C4-2B (cell line): ENCODE measurements at regions not wholly inside any gene's neighbourhood (a gene's known extent, or its start where the extent isn't known, plus 50 kb on each side); places are given as distances from the start of the nearest gene placed in this dataset.
"Not testable (repeated sequence)": the region's sequence is repeated elsewhere in the genome, so short reads cannot be mapped to it uniquely, and the experiment has no call there.

Experiments used
- H3K27ac ChIP-seq: fragments of 450-650 bp; 2 replicates; pipeline ENCODE4 v1.5.1; 2017
- ZFX ChIP-seq: fragments of 450-650 bp; IDR thresholded peaks from 2 replicates; pipeline ENCODE4 v1.6.1; 2017
- TF ChIP-seq, protein P1 (sequence below): fragments of 450-650 bp; conservative IDR thresholded peaks from 2 replicates; pipeline ENCODE4 v1.5.1; 2017; ENCODE audit warnings: mild to moderate bottlenecking

GRCh38 chr2:195337597-195337996, 319.4 kb upstream of the SLC39A10 start:
- H3K27ac ChIP-seq = no peak overlapping the region
- TF ChIP-seq ZFX = no peak
- TF ChIP-seq, protein P1, sequence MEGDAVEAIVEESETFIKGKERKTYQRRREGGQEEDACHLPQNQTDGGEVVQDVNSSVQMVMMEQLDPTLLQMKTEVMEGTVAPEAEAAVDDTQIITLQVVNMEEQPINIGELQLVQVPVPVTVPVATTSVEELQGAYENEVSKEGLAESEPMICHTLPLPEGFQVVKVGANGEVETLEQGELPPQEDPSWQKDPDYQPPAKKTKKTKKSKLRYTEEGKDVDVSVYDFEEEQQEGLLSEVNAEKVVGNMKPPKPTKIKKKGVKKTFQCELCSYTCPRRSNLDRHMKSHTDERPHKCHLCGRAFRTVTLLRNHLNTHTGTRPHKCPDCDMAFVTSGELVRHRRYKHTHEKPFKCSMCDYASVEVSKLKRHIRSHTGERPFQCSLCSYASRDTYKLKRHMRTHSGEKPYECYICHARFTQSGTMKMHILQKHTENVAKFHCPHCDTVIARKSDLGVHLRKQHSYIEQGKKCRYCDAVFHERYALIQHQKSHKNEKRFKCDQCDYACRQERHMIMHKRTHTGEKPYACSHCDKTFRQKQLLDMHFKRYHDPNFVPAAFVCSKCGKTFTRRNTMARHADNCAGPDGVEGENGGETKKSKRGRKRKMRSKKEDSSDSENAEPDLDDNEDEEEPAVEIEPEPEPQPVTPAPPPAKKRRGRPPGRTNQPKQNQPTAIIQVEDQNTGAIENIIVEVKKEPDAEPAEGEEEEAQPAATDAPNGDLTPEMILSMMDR = no peak

- TF ChIP-seq, protein P1 = no peak
- no peak for TF ChIP-seq ZFX
- H3K27ac ChIP-seq = no peak overlapping the region
Measured at GRCh38 chr2:195333869-195334268, 323.2 kb upstream of the SLC39A10 start.

- TF ChIP-seq, protein P1 = no peak
- no peak for TF ChIP-seq ZFX
- H3K27ac ChIP-seq = no peak overlapping the region
Measured at GRCh38 chr2:195331966-195332365, 325.1 kb upstream of the SLC39A10 start.

- H3K27ac ChIP-seq = no peak overlapping the region
- TF ChIP-seq, protein P1 = no peak
- TF ChIP-seq ZFX = no peak
Measured at GRCh38 chr2:195331129-195331528, 325.9 kb upstream of the SLC39A10 start.

DNA sequence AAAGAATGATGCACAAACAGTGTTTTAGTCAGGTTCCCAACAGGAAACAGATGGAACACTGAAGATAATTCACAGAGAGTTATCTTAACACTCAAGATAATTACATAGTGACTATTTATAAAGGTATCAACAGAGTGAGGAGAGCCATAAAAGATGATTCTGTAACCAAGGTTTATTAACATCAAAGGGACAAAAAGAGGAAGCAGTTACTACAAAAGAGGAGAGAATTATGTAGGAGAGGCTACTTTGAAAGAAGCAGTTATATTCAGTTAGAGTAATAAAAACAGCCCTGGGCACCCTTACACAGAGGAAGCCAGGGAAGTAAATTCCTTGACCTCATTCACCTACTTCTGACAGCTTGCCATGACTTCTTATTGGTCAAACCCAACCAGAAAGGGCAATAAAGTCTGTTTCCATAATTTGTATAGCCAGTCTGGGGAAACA, 326.5 kb upstream of the SLC39A10 start:
- no peak overlapping the region for H3K27ac ChIP-seq
- no peak for TF ChIP-seq ZFX
- TF ChIP-seq, protein P1 = no peak

GRCh38 chr2:195329784-195330183, 327.2 kb upstream of the SLC39A10 start:
- H3K27ac ChIP-seq = not testable (repeated sequence)

DNA sequence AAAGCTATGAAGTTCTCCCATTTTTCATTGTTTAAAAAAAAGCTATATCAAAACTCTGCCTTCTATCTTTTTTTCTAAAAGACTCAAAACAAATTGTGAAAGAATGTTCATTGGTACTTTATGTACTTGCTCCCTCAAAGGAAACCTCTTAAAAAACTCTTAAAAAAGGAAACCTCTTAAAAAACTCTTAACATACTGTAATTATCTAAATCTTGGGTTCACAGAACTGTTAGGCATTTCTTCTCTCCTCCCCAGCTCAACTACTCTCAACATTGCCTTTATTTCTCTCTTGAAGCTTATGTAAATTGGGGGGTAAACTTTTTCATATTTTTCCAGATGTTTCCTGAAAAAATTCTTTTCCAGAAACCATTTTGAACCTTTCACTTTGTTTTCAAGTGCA, 330.5 kb upstream of the SLC39A10 start:
- no peak for TF ChIP-seq ZFX
- TF ChIP-seq, protein P1 = no peak
- no peak overlapping the region for H3K27ac ChIP-seq

DNA sequence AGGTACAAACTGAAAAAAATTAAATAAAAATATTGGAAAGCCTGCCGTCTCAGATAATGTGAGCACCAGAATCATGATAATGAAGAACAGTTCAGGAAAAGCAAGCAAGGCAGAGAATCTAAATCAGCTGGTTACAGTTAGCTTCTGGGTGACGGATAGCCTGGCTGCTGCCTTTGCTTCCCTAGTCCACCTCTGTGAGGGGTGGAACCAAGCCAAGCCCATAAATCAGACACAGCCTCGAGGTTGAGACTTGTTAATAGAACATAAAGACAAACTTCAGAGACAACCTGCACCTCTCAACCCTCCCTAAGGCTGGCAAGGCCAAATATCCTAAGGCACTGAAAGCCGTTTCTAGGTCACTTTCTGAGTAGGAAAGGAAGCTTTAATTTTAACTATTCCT, 334.7 kb upstream of the SLC39A10 start:
- no peak overlapping the region for H3K27ac ChIP-seq
- TF ChIP-seq, protein P1 = no peak
- no peak for TF ChIP-seq ZFX
